ENCODE measurements at regions not wholly inside any gene's neighbourhood (a gene's known extent, or its start where the extent isn't known, plus 50 kb on each side); places are given as distances from the start of the nearest gene placed in this dataset.
"Not testable (repeated sequence)": the region's sequence is repeated elsewhere in the genome, so short reads cannot be mapped to it uniquely, and the experiment has no call there.

- Histone ChIP-seq H3K36me3 (no peaks in the 10 kb centered on the region), H3K4me1 (ENCODE audit: insufficient read depth) (no peaks in the 10 kb centered on the region), H3K27ac (no peak overlapping the region), H3K4me3 (no peak overlapping the region), H3K9me3 (no peaks in the 10 kb centered on the region), H3K27me3 (no peaks in the 10 kb centered on the region)
- intact Hi-C loops (cut with DNase I): no loop called here
- TF ChIP-seq POLR2A (IDR thresholded peaks at IDR 0.05) (no peak), CTCF (IDR thresholded peaks at IDR 0.05) (no peak), EP300 (IDR thresholded peaks at IDR 0.05) (no peak)
- 0 to 31% (median 26%) methylated on average over 1 of the region's 1 CpG for WGBS, 3 donors
- DNase-seq: no peak
Observed at GRCh38 chr18:73535990-73536389, 611.6 kb downstream of the FBXO15 start.

GRCh38 chr18:73535189-73535588 is 612.4 kb downstream of the FBXO15 start:
- Histone ChIP-seq H3K27ac (no peak overlapping the region), H3K36me3 (no peaks in the 10 kb centered on the region), H3K4me3 (no peak overlapping the region), H3K9me3 (no peaks in the 10 kb centered on the region), H3K4me1 (ENCODE audit: insufficient read depth) (no peaks in the 10 kb centered on the region), H3K27me3 (no peaks in the 10 kb centered on the region)
- intact Hi-C loops (cut with DNase I): no loop called here
- no peak for TF ChIP-seq EP300 (IDR thresholded peaks at IDR 0.05)
- no peak for TF ChIP-seq POLR2A (IDR thresholded peaks at IDR 0.05)
- TF ChIP-seq CTCF (IDR thresholded peaks at IDR 0.05): no peak
- 55 to 76% (median 74%) methylated on average over 6 of the region's 6 CpGs for WGBS, 3 donors
- no peak for DNase-seq

GRCh38 chr18:73531601-73532000 is 616.0 kb downstream of the FBXO15 start:
- H3K27me3 ChIP-seq: no peaks in the 10 kb centered on the region
- DNase-seq: no peak
- no peaks in the 10 kb centered on the region for H3K4me1 ChIP-seq (ENCODE audit: insufficient read depth)
- H3K4me3 ChIP-seq: no peak overlapping the region
- 91 to 95% (median 93%) methylated on average over 3 of the region's 3 CpGs for WGBS, 3 donors
- H3K36me3 ChIP-seq: no peaks in the 10 kb centered on the region
- intact Hi-C loops (cut with DNase I): no loop called here
- TF ChIP-seq EP300 (IDR thresholded peaks at IDR 0.05): no peak
- TF ChIP-seq POLR2A (IDR thresholded peaks at IDR 0.05): no peak
- TF ChIP-seq CTCF (IDR thresholded peaks at IDR 0.05): no peak
- no peaks in the 10 kb centered on the region for H3K9me3 ChIP-seq
- no peak overlapping the region for H3K27ac ChIP-seq

GRCh38 chr18:73528066-73528465 is 619.6 kb downstream of the FBXO15 start:
- WGBS, 3 donors: 80 to 88% (median 84%) methylated on average over 7 of the region's 7 CpGs
- no peaks in the 10 kb centered on the region for H3K36me3 ChIP-seq
- no peak for DNase-seq
- no peaks in the 10 kb centered on the region for H3K27me3 ChIP-seq
- H3K4me1 ChIP-seq (ENCODE audit: insufficient read depth): no peaks in the 10 kb centered on the region
- no peak overlapping the region for H3K27ac ChIP-seq
- no peak for TF ChIP-seq EP300 (IDR thresholded peaks at IDR 0.05)
- TF ChIP-seq POLR2A (IDR thresholded peaks at IDR 0.05): no peak
- TF ChIP-seq CTCF (IDR thresholded peaks at IDR 0.05): no peak
- H3K4me3 ChIP-seq: no peak overlapping the region
- H3K9me3 ChIP-seq: no peaks in the 10 kb centered on the region
- intact Hi-C loops (cut with DNase I): no loop called here

GRCh38 chr18:73520229-73520628 is 627.4 kb downstream of the FBXO15 start:
- no peak for DNase-seq
- Histone ChIP-seq H3K4me1 (ENCODE audit: insufficient read depth) (no peaks in the 10 kb centered on the region), H3K4me3 (no peak overlapping the region), H3K27ac (no peak overlapping the region), H3K36me3 (no peaks in the 10 kb centered on the region), H3K27me3 (no peaks in the 10 kb centered on the region), H3K9me3 (no peaks in the 10 kb centered on the region)
- 65 to 70% (median 67%) methylated on average over 5 of the region's 5 CpGs for WGBS, 3 donors
- no peak for TF ChIP-seq CTCF (IDR thresholded peaks at IDR 0.05)
- TF ChIP-seq POLR2A (IDR thresholded peaks at IDR 0.05): no peak
- no peak for TF ChIP-seq EP300 (IDR thresholded peaks at IDR 0.05)
- intact Hi-C loops (cut with DNase I): no loop called here

- H3K4me1 ChIP-seq (ENCODE audit: insufficient read depth); H3K9me3 ChIP-seq; intact Hi-C loops (cut with DNase I); H3K27me3 ChIP-seq; DNase-seq; H3K4me3 ChIP-seq; H3K27ac ChIP-seq; H3K36me3 ChIP-seq: not testable (repeated sequence)
- WGBS, 3 donors: 83 to 93% (median 92%) methylated on average over 2 of the region's 2 CpGs
Observed at GRCh38 chr18:73516056-73516455, 631.6 kb downstream of the FBXO15 start.
